ENCODE measurements at regions not wholly inside any gene's neighbourhood (a gene's known extent, or its start where the extent isn't known, plus 50 kb on each side); places are given as distances from the start of the nearest gene placed in this dataset.
A peak's percentile ranks its signal among the peaks of the same experiment; 100 is the strongest.

DNA sequence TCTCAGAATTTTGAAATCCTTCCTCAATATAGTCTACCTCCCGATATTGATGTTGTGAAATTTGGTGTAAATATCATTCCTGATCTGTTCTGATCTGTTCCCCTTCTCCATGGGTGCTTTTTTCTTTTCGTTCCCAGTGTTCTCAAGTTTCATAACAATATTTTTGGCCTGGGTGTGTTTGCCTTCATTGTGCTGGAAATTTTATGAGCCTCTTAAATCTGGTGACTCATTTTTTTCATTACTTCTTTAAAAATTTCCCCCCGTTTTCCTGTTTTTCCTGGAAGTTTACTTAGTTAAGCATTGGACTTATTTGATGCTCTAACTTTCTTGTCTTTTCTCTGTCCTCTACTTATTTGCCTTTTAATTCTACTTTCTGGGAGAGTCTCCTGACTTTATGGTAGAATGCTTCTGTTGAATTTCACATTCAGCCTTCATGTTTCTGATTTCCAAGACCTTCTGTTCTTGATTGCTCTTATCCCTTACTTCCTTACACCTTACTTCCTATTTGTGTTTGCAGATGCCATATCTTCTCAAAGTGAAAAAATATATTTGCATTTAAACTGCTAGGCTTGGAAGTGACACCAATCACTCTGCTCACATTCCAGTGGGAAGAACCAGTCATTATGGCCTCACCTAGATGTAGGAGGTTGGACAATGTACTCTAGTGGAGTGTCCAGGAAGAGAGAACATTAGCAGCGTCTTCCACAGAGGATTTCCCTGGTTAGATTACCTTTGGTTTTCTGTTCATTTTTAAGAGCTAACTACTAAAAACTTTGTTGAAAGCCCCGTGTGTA lies 441.9 kb downstream of the ARHGEF28 start:
- in situ Hi-C loops (cut with HindIII; ENCODE audit: low pct_unique_long_range_greater_than_20kb, low sequenced_read_pairs) = no loop called here
- no peak for DNase-seq (ENCODE audit: low read depth, low spot score)

GRCh38 chr5:74064911-74065310 lies 438.9 kb downstream of the ARHGEF28 start:
- no peak for DNase-seq (ENCODE audit: low read depth, low spot score)
- in situ Hi-C loops (cut with HindIII; ENCODE audit: low pct_unique_long_range_greater_than_20kb, low sequenced_read_pairs) = no loop called here

DNA sequence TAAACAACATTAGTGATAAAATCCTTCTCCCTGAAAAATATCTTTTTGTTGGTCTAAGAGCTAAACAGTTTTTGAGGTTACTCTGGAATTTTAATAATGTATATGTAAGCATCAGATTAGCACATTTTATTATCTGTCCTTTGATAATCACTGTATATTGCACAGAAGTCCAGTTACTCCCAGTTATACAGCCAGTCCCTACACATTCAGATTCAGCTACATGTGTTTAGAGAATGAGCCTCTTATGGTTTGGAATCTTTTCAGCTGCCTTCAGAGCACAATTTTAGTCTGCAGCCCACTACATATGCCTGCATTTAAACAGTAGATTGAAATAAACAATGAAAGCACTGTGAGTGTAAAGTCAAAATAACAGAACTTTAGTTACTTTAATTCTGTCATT lies 438.2 kb downstream of the ARHGEF28 start:
- DNase-seq (ENCODE audit: low read depth, low spot score) = no peak
- in situ Hi-C loops (cut with HindIII; ENCODE audit: low pct_unique_long_range_greater_than_20kb, low sequenced_read_pairs) = no loop called here

DNA sequence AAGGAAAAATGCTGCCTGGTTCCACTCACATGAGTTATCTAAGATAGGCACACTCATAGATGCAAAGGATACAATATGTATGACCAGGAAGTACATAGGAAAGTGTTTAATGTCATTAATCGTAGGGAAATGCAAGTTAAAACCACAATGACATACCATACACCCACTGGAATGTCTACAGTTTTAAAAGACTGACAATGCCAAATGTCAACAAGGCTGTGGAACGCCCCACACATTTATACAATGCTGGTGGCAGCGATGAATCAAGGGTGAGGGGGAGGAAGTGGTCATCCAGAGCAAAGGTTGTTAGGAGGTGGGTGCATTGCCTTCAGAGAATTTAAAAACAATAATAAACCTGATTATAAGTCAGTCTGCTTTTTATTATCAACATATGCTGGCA lies 437.8 kb downstream of the ARHGEF28 start:
- no peak for DNase-seq (ENCODE audit: low read depth, low spot score)
- in situ Hi-C loops (cut with HindIII; ENCODE audit: low pct_unique_long_range_greater_than_20kb, low sequenced_read_pairs) = no loop called here

DNA sequence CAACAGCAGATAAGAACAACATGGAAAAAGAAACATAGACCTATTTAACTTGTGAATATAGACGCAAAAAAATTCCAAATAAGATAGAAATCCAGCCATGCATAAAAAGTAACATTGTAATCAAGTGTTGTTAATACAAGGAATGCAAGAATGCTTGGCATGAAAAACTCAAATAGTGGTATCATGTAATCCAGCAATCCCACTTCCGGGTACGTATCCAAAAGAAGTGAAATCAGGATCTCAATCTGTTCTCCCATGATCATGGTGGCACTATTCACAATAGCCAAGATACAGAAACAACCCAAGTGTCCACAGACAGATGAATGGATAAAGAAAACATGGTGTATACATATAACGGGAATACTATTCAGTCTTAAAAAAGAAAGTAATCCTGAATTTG lies 437.4 kb downstream of the ARHGEF28 start:
- DNase-seq (ENCODE audit: low read depth, low spot score) = no peak
- in situ Hi-C loops (cut with HindIII; ENCODE audit: low pct_unique_long_range_greater_than_20kb, low sequenced_read_pairs) = no loop called here

GRCh38 chr5:74061292-74061691 lies 435.3 kb downstream of the ARHGEF28 start:
- in situ Hi-C loops (cut with HindIII; ENCODE audit: low pct_unique_long_range_greater_than_20kb, low sequenced_read_pairs) = no loop called here
- DNase-seq (ENCODE audit: low read depth, low spot score) = no peak

DNA sequence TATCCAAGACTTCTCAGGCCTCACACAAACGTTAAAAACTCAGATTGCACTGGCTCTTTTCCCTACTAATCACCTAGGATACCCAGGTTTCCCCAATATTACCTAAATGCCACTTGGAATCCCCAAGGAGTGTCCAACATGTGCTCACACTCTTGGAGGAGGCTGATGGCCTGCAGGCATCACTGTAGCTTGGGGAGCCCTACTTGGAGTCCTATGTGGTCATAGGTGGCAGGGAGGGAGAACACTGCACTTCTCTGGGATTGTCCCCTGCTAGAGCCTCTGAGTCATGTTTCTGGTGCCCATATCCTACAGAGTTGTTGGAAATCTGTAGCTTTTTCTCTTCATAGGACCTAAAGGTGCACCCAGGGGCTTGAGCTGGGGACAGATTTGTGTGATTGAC lies 433.7 kb downstream of the ARHGEF28 start:
- no peak for DNase-seq (ENCODE audit: low read depth, low spot score)
- in situ Hi-C loops (cut with HindIII; ENCODE audit: low pct_unique_long_range_greater_than_20kb, low sequenced_read_pairs) = no loop called here

- in situ Hi-C loops (cut with HindIII; ENCODE audit: low pct_unique_long_range_greater_than_20kb, low sequenced_read_pairs) = no loop called here
Observed at GRCh38 chr5:74056789-74057164, 430.8 kb downstream of the ARHGEF28 start.

GRCh38 chr5:74056107-74056788 lies 430.3 kb downstream of the ARHGEF28 start:
- in situ Hi-C loops (cut with HindIII; ENCODE audit: low pct_unique_long_range_greater_than_20kb, low sequenced_read_pairs) = no loop called here

More at GRCh38 chr5:74056789-74057164, 430.8 kb downstream of the ARHGEF28 start:
- peak; percentile 52 for DNase-seq (ENCODE audit: low read depth, low spot score)

GRCh38 chr5:74055486-74056106 lies 429.6 kb downstream of the ARHGEF28 start:
- no peak for DNase-seq (ENCODE audit: low read depth, low spot score)
- in situ Hi-C loops (cut with HindIII; ENCODE audit: low pct_unique_long_range_greater_than_20kb, low sequenced_read_pairs) = no loop called here

More at GRCh38 chr5:74056107-74056788, 430.3 kb downstream of the ARHGEF28 start:
- no peak for DNase-seq (ENCODE audit: low read depth, low spot score)

GRCh38 chr5:74054641-74055421 lies 428.8 kb downstream of the ARHGEF28 start:
- in situ Hi-C loops (cut with HindIII; ENCODE audit: low pct_unique_long_range_greater_than_20kb, low sequenced_read_pairs) = no loop called here
- no peak for DNase-seq (ENCODE audit: low read depth, low spot score)

DNA sequence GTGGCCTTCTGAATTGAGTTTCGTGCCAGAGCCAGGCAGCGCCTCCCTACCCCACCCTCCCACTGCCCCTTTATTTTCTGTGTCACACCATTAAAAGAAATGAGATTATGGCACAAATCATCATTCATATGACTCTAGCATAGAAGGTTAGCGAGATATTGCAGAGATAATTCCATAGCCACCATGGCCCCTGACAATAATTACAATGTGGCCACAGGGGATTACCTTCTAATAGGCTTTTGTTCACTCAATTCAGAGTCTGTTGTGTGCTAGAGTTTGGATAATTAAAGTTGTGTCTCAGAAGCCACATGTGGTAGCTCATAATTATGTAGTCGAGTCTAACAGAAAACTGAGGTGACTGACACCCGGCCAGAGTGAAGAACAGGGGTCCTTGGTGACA lies 428.1 kb downstream of the ARHGEF28 start:
- in situ Hi-C loops (cut with HindIII; ENCODE audit: low pct_unique_long_range_greater_than_20kb, low sequenced_read_pairs) = no loop called here
- no peak for DNase-seq (ENCODE audit: low read depth, low spot score)

GRCh38 chr5:74052441-74053221 lies 426.6 kb downstream of the ARHGEF28 start:
- no peak for DNase-seq (ENCODE audit: low read depth, low spot score)
- in situ Hi-C loops (cut with HindIII; ENCODE audit: low pct_unique_long_range_greater_than_20kb, low sequenced_read_pairs) = no loop called here

DNA sequence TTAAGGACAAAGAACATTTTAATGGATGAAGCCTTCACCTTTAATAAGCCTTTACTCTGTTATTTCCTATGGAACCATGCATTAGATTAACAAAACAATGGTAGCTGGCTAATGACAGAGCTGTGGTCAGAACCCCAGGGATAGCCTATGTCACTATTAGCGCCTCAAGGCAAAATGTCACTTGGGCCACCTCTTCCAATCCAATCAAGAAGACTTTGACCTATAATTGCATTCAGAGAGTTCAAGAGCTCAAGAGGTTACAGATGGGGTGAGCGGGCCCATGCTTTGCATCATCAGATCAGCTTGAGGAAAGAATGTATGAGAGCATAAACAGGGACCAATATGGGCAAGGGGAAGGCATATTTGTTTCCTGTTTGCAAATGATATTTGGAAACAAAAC lies 425.1 kb downstream of the ARHGEF28 start:
- in situ Hi-C loops (cut with HindIII; ENCODE audit: low pct_unique_long_range_greater_than_20kb, low sequenced_read_pairs) = no loop called here

DNA sequence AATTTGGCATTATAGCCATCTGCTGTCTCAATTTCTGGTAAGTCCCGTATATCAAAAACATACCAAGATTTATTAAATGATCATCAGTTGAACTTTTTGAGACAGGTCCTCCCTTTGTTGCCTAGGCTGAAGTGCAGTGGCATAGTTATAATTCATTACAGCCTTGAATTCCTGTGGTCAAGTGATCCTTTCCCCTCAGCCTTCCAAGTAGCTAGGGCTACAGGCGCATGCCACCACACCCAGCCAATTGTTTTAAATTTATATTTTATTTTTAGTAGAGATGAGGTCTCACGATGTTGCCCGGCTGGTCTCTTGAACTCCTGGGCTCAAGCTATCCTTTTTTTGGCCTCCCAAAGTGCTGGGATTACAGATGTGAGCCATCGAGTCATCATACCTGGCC lies 418.9 kb downstream of the ARHGEF28 start:
- in situ Hi-C loops (cut with HindIII; ENCODE audit: low pct_unique_long_range_greater_than_20kb, low sequenced_read_pairs) = no loop called here
- DNase-seq (ENCODE audit: low read depth, low spot score) = no peak

More for the DNA sequence above, 425.1 kb downstream of the ARHGEF28 start:
- no peak for DNase-seq (ENCODE audit: low read depth, low spot score)

DNA sequence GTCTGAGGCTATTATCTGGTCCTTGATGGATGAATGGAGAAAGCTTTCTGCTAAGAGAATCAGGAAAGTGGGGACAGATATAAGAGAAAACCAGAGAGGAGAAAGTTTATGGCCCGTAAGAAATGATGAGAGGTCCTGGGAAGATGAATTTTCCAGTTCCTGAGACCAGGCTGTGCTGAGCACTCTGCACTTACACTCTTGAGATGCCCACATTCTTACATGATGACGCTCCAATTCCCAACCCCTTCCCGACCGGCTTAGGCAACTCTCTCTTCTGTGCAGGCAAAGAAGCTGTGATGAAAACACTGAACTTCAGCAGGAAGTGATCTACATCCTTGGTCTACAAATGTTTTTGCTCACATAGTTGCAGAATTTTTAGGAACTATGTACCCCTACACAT lies 417.0 kb downstream of the ARHGEF28 start:
- in situ Hi-C loops (cut with HindIII; ENCODE audit: low pct_unique_long_range_greater_than_20kb, low sequenced_read_pairs) = no loop called here
- no peak for DNase-seq (ENCODE audit: low read depth, low spot score)

- in situ Hi-C loops (cut with HindIII; ENCODE audit: low pct_unique_long_range_greater_than_20kb, low sequenced_read_pairs) = no loop called here
- no peak for DNase-seq (ENCODE audit: low read depth, low spot score)
Observed at GRCh38 chr5:74042559-74042958, 416.6 kb downstream of the ARHGEF28 start.
